Mesenchymal stem cell (in vitro differentiated cells and primary cell): ENCODE measurements at regions not wholly inside any gene's neighbourhood (a gene's known extent, or its start where the extent isn't known, plus 50 kb on each side); places are given as distances from the start of the nearest gene placed in this dataset.

ENCODE experiments used
- DNase-seq: peaks from one replicate; pipeline ENCODE4 v3.0.0-alpha.2; 2013
- H2AFZ ChIP-seq: one replicate; pipeline ENCODE4 v1.6.1; 2013; ENCODE audit warnings: low read depth, mild to moderate bottlenecking, control low read depth, inconsistent platforms, low read length, moderate library complexity
- H2AK5ac ChIP-seq: 2 replicates; pipeline ENCODE4 v1.6.1; 2013; ENCODE audit warnings: low read length, moderate library complexity, mild to moderate bottlenecking, inconsistent platforms; ENCODE audit not compliant: severe bottlenecking
- H2BK120ac ChIP-seq: one replicate; pipeline ENCODE4 v1.6.1; 2013; ENCODE audit warnings: low read depth, mild to moderate bottlenecking, inconsistent platforms, low read length, moderate library complexity
- H2BK12ac ChIP-seq, 2 experiments: one replicate each; pipeline ENCODE4 v1.6.1; 2013; ENCODE audit warnings: inconsistent platforms in 2 of 2, low read length in 2 of 2, mild to moderate bottlenecking in 2 of 2, moderate library complexity in 2 of 2, control low read depth in 1 of 2
- H2BK15ac ChIP-seq: one replicate; pipeline ENCODE4 v1.6.1; 2013; ENCODE audit warnings: mild to moderate bottlenecking, low read depth, inconsistent platforms; ENCODE audit not compliant: poor library complexity, severe bottlenecking
- H2BK5ac ChIP-seq: 2 replicates; pipeline ENCODE4 v1.6.1; 2013; ENCODE audit warnings: low read depth, mild to moderate bottlenecking, low read length, control low read depth, inconsistent platforms; ENCODE audit not compliant: poor library complexity, severe bottlenecking
- H3K14ac ChIP-seq, 2 experiments: one replicate each; pipeline ENCODE4 v1.6.1; 2013; ENCODE audit warnings: inconsistent platforms in 2 of 2, low read length in 2 of 2, control low read depth in 1 of 2, mild to moderate bottlenecking in 1 of 2, moderate library complexity in 1 of 2
- H3K18ac ChIP-seq, 2 experiments: one replicate each; pipeline ENCODE4 v1.6.1; 2013; ENCODE audit warnings: inconsistent platforms in 2 of 2, low read length in 2 of 2, control low read depth in 1 of 2, low read depth in 1 of 2, mild to moderate bottlenecking in 1 of 2
- H3K23ac ChIP-seq, 2 experiments: one replicate each; pipeline ENCODE4 v1.6.1; 2013; ENCODE audit warnings: inconsistent platforms in 2 of 2, low read length in 2 of 2, mild to moderate bottlenecking in 2 of 2, moderate library complexity in 2 of 2, control low read depth in 1 of 2
- H3K27ac ChIP-seq: 2 replicates; pipeline ENCODE4 v1.5.1; 2013; ENCODE audit warnings: mild to moderate bottlenecking, moderate library complexity, low read length, control low read depth, inconsistent platforms; ENCODE audit not compliant: poor library complexity, severe bottlenecking
- H3K27me3 ChIP-seq, 2 experiments: 2 replicates each; pipeline versions ENCODE4 v1.6.1 to v1.7.0; 2013; ENCODE audit warnings: low read length in 2 of 2, mild to moderate bottlenecking in 2 of 2, moderate library complexity in 2 of 2, control low read depth in 1 of 2, inconsistent platforms in 1 of 2; ENCODE audit not compliant: control insufficient read depth in 1 of 2, insufficient read depth in 1 of 2
- H3K36me3 ChIP-seq, 2 experiments: 2 replicates each; pipeline versions ENCODE4 v1.6.1 to v1.7.0; 2013; ENCODE audit warnings: low read length in 2 of 2, control low read depth in 1 of 2, inconsistent platforms in 1 of 2, low read depth in 1 of 2, mild to moderate bottlenecking in 1 of 2; ENCODE audit not compliant: insufficient read depth in 2 of 2, control insufficient read depth in 1 of 2
- H3K4ac ChIP-seq, 2 experiments: one replicate each; pipeline ENCODE4 v1.6.1; 2013; ENCODE audit warnings: inconsistent platforms in 2 of 2, low read length in 2 of 2, mild to moderate bottlenecking in 2 of 2, moderate library complexity in 2 of 2, control low read depth in 1 of 2, low read depth in 1 of 2
- H3K4me1 ChIP-seq: 2 replicates; pipeline ENCODE4 v1.6.1; 2013; ENCODE audit warnings: low read depth, low read length, control low read depth; ENCODE audit not compliant: control insufficient read depth, insufficient read depth
- H3K4me2 ChIP-seq: 2 replicates; pipeline ENCODE4 v1.6.1; 2013; ENCODE audit warnings: low read length, mild to moderate bottlenecking, inconsistent platforms; ENCODE audit not compliant: poor library complexity, severe bottlenecking
- H3K4me3 ChIP-seq, 2 experiments: 2 replicates each; pipeline versions ENCODE4 v1.5.1 to v1.7.0; 2013; ENCODE audit warnings: low read length in 2 of 2, mild to moderate bottlenecking in 2 of 2, control low read depth in 1 of 2, low read depth in 1 of 2; ENCODE audit not compliant: insufficient read depth in 1 of 2
- H3K79me1 ChIP-seq: replicated peaks from 2 replicates; pipeline ENCODE4 v1.6.1; 2013; ENCODE audit warnings: mild to moderate bottlenecking, control low read depth, low read length, inconsistent platforms; ENCODE audit not compliant: poor library complexity, severe bottlenecking
- H3K9ac ChIP-seq: 2 replicates; pipeline ENCODE4 v1.7.0; 2013; ENCODE audit warnings: mild to moderate bottlenecking, low read length, moderate library complexity
- H3K9me3 ChIP-seq: 2 replicates; pipeline ENCODE4 v1.7.0; 2013; ENCODE audit warnings: mild to moderate bottlenecking, low read length; ENCODE audit not compliant: control insufficient read depth
- H4K8ac ChIP-seq: one replicate; pipeline ENCODE4 v1.6.1; 2013; ENCODE audit warnings: inconsistent platforms, mild to moderate bottlenecking, low read length, moderate library complexity
- H4K91ac ChIP-seq: one replicate; pipeline ENCODE4 v1.6.1; 2013; ENCODE audit warnings: mild to moderate bottlenecking, low read length, inconsistent platforms
- WGBS: methylation state at CpG from one replicate; pipeline ENCODE4 v1.1.7; 2013; ENCODE audit warnings: mixed read lengths; 5-methylcytosine and 5-hydroxymethylcytosine counted together

GRCh38 chr3:166810741-166811445 lies 569.2 kb downstream of the ZBBX start:
- no peak overlapping the region for H3K4me2 ChIP-seq
- H3K23ac ChIP-seq: no peak overlapping the region

GRCh38 chr3:166809520-166809919 lies 570.6 kb downstream of the ZBBX start:
- Histone ChIP-seq H3K4ac (no peak overlapping the region), H3K23ac (no peak overlapping the region), H3K27me3 (no peaks in the 10 kb centered on the region), H3K18ac (no peak overlapping the region), H3K9ac (no peak overlapping the region), H3K14ac (no peak overlapping the region), H3K36me3 (no peaks in the 10 kb centered on the region), H4K8ac (no peak overlapping the region), H2BK5ac (no peak overlapping the region), H2AK5ac (no peak overlapping the region), H2BK15ac (no peak overlapping the region), H3K4me1 (no peaks in the 10 kb centered on the region), H2BK12ac (no peak overlapping the region), H3K4me3 (no peak overlapping the region), H3K27ac (no peak overlapping the region), H2AFZ (no peak overlapping the region), H3K9me3 (peaks cover 23% of the 10 kb centered on the region), H4K91ac (no peak overlapping the region), H3K4me2 (no peak overlapping the region), H3K79me1 (no peaks in the 10 kb centered on the region), H2BK120ac (no peak overlapping the region)
- no peak for DNase-seq
- 100% methylated on average over 2 of the region's 4 CpGs for WGBS

More at GRCh38 chr3:166810741-166811445, 569.2 kb downstream of the ZBBX start:
- Histone ChIP-seq H3K4me3 (no peak overlapping the region), H2BK12ac (no peak overlapping the region), H2AFZ (no peak overlapping the region), H2BK120ac (no peak overlapping the region), H2BK5ac (no peak overlapping the region), H3K27me3 (no peaks in the 10 kb centered on the region), H3K14ac (no peak overlapping the region), H3K36me3 (no peaks in the 10 kb centered on the region), H2BK15ac (no peak overlapping the region), H3K4me1 (no peaks in the 10 kb centered on the region), H2AK5ac (no peak overlapping the region), H4K91ac (no peak overlapping the region), H3K27ac (no peak overlapping the region), H3K18ac (no peak overlapping the region), H3K4ac (no peak overlapping the region), H3K79me1 (no peaks in the 10 kb centered on the region), H4K8ac (no peak overlapping the region), H3K9me3 (peaks cover 22% of the 10 kb centered on the region), H3K9ac (no peak overlapping the region)
- no peak for DNase-seq
- WGBS: 91% methylated on average over 23 of the region's 23 CpGs

- H3K18ac ChIP-seq: no peak overlapping the region
- H2BK15ac ChIP-seq: no peak overlapping the region
- H2AFZ ChIP-seq: no peak overlapping the region
- no peaks in the 10 kb centered on the region for H3K9me3 ChIP-seq
- H3K4me3 ChIP-seq: no peak overlapping the region
- H3K4me2 ChIP-seq: no peak overlapping the region
- no peak overlapping the region for H2AK5ac ChIP-seq
- no peak overlapping the region for H2BK12ac ChIP-seq
- no peak overlapping the region for H3K9ac ChIP-seq
- 94% methylated on average over 3 of the region's 4 CpGs for WGBS
- DNase-seq: no peak
- no peaks in the 10 kb centered on the region for H3K36me3 ChIP-seq
- no peak overlapping the region for H4K8ac ChIP-seq
- H3K23ac ChIP-seq: no peak overlapping the region
- no peak overlapping the region for H3K14ac ChIP-seq
- no peak overlapping the region for H2BK5ac ChIP-seq
- H3K4ac ChIP-seq: no peak overlapping the region
- H3K79me1 ChIP-seq: no peaks in the 10 kb centered on the region
- H4K91ac ChIP-seq: no peak overlapping the region
- no peaks in the 10 kb centered on the region for H3K4me1 ChIP-seq
- H3K27ac ChIP-seq: no peak overlapping the region
- H3K27me3 ChIP-seq: no peaks in the 10 kb centered on the region
- no peak overlapping the region for H2BK120ac ChIP-seq
Observed at GRCh38 chr3:166788936-166789335, 591.2 kb downstream of the ZBBX start.

GRCh38 chr3:166785876-166786275 lies 594.2 kb downstream of the ZBBX start:
- no peak for DNase-seq
- 80% methylated on average over 1 of the region's 2 CpGs for WGBS
- no peak overlapping the region for H3K4me2 ChIP-seq

More at GRCh38 chr3:166785876-166786275, 594.2 kb downstream of the ZBBX start:
- H4K91ac ChIP-seq: no peak overlapping the region
- no peak overlapping the region for H4K8ac ChIP-seq
- H2BK5ac ChIP-seq: no peak overlapping the region
- no peak overlapping the region for H3K23ac ChIP-seq
- H3K4me3 ChIP-seq: no peak overlapping the region
- H2BK12ac ChIP-seq: no peak overlapping the region
- H2BK15ac ChIP-seq: no peak overlapping the region
- no peak overlapping the region for H3K14ac ChIP-seq
- no peak overlapping the region for H3K27ac ChIP-seq
- H3K18ac ChIP-seq: no peak overlapping the region
- no peak overlapping the region for H2BK120ac ChIP-seq
- H3K4ac ChIP-seq: no peak overlapping the region
- H3K27me3 ChIP-seq: no peaks in the 10 kb centered on the region
- no peak overlapping the region for H3K9ac ChIP-seq
- no peaks in the 10 kb centered on the region for H3K79me1 ChIP-seq
- no peaks in the 10 kb centered on the region for H3K4me1 ChIP-seq
- H2AK5ac ChIP-seq: no peak overlapping the region
- no peaks in the 10 kb centered on the region for H3K36me3 ChIP-seq
- H2AFZ ChIP-seq: no peak overlapping the region
- peaks cover 7% of the 10 kb centered on the region for H3K9me3 ChIP-seq
